ENCODE measurements at regions not wholly inside any gene's neighbourhood (a gene's known extent, or its start where the extent isn't known, plus 50 kb on each side); places are given as distances from the start of the nearest gene placed in this dataset.

DNA sequence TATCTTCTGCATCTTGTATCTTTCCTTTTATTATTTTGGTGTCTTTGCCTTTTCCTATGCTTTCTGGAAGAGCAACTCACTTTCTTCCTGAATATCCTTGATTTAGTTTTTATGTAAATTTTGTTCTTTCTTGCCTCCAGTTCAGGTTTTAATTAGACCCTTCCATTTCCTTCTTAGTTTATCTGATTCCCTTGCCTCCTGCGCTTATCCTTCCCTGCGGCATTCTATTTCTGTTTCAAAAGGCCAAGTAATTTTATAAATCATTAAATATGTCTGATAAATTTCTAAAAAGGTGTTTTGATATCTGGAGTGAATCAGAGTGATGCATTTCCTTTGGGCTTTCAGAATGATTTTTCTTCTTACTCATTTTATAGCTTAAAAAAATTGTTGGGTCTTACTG is 167.7 kb upstream of the WDR11 start:
- Histone ChIP-seq H3K9me3 (replicated peaks; ENCODE audit: insufficient read depth, low read length) (no peaks in the 10 kb centered on the region), H3K9me2 (replicated peaks; ENCODE audit: insufficient read depth, low read length) (no peaks in the 10 kb centered on the region), H3K4me2 (ENCODE audit: low read depth, low read length) (no peak overlapping the region), H3K4me3 (ENCODE audit: low read length) (no peak overlapping the region), H3K4me1 (ENCODE audit: low read length) (no peaks in the 10 kb centered on the region), H3K36me3 (replicated peaks; ENCODE audit: insufficient read depth, low read length) (no peaks in the 10 kb centered on the region), H3K79me2 (ENCODE audit: low read length) (no peaks in the 10 kb centered on the region), H3K27me3 (replicated peaks; ENCODE audit: insufficient read depth, low read length) (no peaks in the 10 kb centered on the region), H2AFZ (ENCODE audit: low read length) (no peak overlapping the region), H3K9ac (ENCODE audit: low read length) (no peak overlapping the region), H3K27ac (ENCODE audit: low read length) (no peak overlapping the region), H3F3A (ENCODE audit: insufficient read depth, low read length) (no peaks in the 10 kb centered on the region), H4K20me1 (ENCODE audit: insufficient read depth, low read length) (no peaks in the 10 kb centered on the region)
- no peak for DNase-seq
- no peak for TF ChIP-seq CTCF (IDR thresholded peaks at IDR 0.05; ENCODE audit: low read length)
- no peak for TF ChIP-seq EZH2phosphoT487 (IDR thresholded peaks at IDR 0.05; ENCODE audit: low read length)
- no peak for TF ChIP-seq EZH2 (optimal IDR thresholded peaks at IDR 0.05; ENCODE audit: low read depth, low read length)

GRCh38 chr10:120684226-120684625 is 166.9 kb upstream of the WDR11 start:
- Histone ChIP-seq H3K4me1 (ENCODE audit: low read length) (no peaks in the 10 kb centered on the region), H3K9me3 (replicated peaks; ENCODE audit: insufficient read depth, low read length) (no peaks in the 10 kb centered on the region), H4K20me1 (ENCODE audit: insufficient read depth, low read length) (no peaks in the 10 kb centered on the region), H3K4me3 (ENCODE audit: low read length) (no peak overlapping the region), H3K79me2 (ENCODE audit: low read length) (no peaks in the 10 kb centered on the region), H3K9me2 (replicated peaks; ENCODE audit: insufficient read depth, low read length) (no peaks in the 10 kb centered on the region), H3K4me2 (ENCODE audit: low read depth, low read length) (no peak overlapping the region), H2AFZ (ENCODE audit: low read length) (no peak overlapping the region), H3K36me3 (replicated peaks; ENCODE audit: insufficient read depth, low read length) (no peaks in the 10 kb centered on the region), H3F3A (ENCODE audit: insufficient read depth, low read length) (no peaks in the 10 kb centered on the region), H3K27ac (ENCODE audit: low read length) (no peak overlapping the region), H3K9ac (ENCODE audit: low read length) (no peak overlapping the region), H3K27me3 (replicated peaks; ENCODE audit: insufficient read depth, low read length) (no peaks in the 10 kb centered on the region)
- no peak for TF ChIP-seq EZH2 (optimal IDR thresholded peaks at IDR 0.05; ENCODE audit: low read depth, low read length)
- TF ChIP-seq EZH2phosphoT487 (IDR thresholded peaks at IDR 0.05; ENCODE audit: low read length): no peak
- TF ChIP-seq CTCF (IDR thresholded peaks at IDR 0.05; ENCODE audit: low read length): no peak
- no peak for DNase-seq

DNA sequence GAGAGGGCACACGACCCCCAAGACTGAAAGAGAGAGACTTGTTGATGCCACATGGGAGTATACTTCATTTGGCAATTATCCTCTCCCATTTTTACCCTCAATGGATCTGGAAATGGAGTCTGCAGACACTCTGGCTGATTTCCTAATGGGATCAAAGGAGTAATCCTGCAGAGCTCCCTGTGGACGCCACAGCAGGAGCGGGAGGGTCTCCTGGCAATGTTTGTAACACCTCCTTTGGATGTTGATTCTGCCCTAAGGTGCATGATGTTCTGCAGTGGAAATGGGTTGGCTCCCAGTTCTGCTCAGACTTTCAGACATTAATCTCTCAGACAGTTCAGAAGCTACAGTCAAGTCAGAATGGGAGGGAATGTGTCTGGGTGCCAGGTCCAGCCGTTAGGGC is 166.0 kb upstream of the WDR11 start:
- H3K79me2 ChIP-seq (ENCODE audit: low read length): no peaks in the 10 kb centered on the region
- H4K20me1 ChIP-seq (ENCODE audit: insufficient read depth, low read length): no peaks in the 10 kb centered on the region
- H3K9me2 ChIP-seq (replicated peaks; ENCODE audit: insufficient read depth, low read length): no peaks in the 10 kb centered on the region
- H3K4me3 ChIP-seq (ENCODE audit: low read length): no peak overlapping the region
- H2AFZ ChIP-seq (ENCODE audit: low read length): no peak overlapping the region
- H3K36me3 ChIP-seq (replicated peaks; ENCODE audit: insufficient read depth, low read length): no peaks in the 10 kb centered on the region
- TF ChIP-seq EZH2 (optimal IDR thresholded peaks at IDR 0.05; ENCODE audit: low read depth, low read length) (no peak), EZH2phosphoT487 (IDR thresholded peaks at IDR 0.05; ENCODE audit: low read length) (no peak), CTCF (IDR thresholded peaks at IDR 0.05; ENCODE audit: low read length) (no peak)
- H3F3A ChIP-seq (ENCODE audit: insufficient read depth, low read length): no peaks in the 10 kb centered on the region
- H3K9ac ChIP-seq (ENCODE audit: low read length): no peak overlapping the region
- no peaks in the 10 kb centered on the region for H3K9me3 ChIP-seq (replicated peaks; ENCODE audit: insufficient read depth, low read length)
- no peak overlapping the region for H3K4me2 ChIP-seq (ENCODE audit: low read depth, low read length)
- no peak for DNase-seq
- no peaks in the 10 kb centered on the region for H3K27me3 ChIP-seq (replicated peaks; ENCODE audit: insufficient read depth, low read length)
- no peak overlapping the region for H3K27ac ChIP-seq (ENCODE audit: low read length)
- H3K4me1 ChIP-seq (ENCODE audit: low read length): no peaks in the 10 kb centered on the region
